ENCODE measurements at regions not wholly inside any gene's neighbourhood (a gene's known extent, or its start where the extent isn't known, plus 50 kb on each side); places are given as distances from the start of the nearest gene placed in this dataset.

DNA sequence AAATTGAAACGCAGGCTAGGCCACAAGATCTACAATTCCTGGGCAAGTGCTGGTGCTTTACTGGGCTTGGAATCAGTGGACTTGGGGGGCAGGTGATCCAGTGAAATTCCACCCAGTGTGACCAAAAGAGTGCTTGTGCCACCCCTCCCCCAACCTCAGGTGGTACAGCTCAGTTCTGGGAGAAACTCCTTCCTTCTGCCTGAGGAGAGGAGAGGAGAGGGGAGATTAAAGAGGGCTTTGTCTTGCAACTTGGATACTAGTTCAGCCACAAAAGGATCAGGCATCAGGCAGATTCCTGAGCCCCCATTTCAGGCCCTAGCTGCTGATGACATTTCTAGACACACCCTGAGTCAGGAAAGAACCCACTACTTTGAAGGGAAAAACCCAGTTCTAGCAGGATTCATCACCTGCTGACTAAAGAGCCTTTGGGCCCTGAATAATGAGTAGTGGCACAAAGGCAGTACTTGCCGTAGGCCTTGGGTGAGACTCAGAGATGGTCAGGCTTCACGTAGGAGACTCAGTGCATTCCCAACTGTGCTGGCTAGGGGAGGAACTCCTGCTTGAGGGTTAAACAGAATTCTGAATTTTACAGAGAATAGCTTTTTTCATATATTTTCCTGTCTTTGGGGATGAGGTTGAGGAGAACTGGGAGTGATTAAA, 446.7 kb downstream of the BMP2 start:
- TF ChIP-seq, protein P1, sequence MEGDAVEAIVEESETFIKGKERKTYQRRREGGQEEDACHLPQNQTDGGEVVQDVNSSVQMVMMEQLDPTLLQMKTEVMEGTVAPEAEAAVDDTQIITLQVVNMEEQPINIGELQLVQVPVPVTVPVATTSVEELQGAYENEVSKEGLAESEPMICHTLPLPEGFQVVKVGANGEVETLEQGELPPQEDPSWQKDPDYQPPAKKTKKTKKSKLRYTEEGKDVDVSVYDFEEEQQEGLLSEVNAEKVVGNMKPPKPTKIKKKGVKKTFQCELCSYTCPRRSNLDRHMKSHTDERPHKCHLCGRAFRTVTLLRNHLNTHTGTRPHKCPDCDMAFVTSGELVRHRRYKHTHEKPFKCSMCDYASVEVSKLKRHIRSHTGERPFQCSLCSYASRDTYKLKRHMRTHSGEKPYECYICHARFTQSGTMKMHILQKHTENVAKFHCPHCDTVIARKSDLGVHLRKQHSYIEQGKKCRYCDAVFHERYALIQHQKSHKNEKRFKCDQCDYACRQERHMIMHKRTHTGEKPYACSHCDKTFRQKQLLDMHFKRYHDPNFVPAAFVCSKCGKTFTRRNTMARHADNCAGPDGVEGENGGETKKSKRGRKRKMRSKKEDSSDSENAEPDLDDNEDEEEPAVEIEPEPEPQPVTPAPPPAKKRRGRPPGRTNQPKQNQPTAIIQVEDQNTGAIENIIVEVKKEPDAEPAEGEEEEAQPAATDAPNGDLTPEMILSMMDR (IDR thresholded peaks at IDR 0.05; ENCODE audit: control insufficient read depth, insufficient read depth, low read depth, low read length, missing control alignments): no peak
- DNase-seq (ENCODE audit: low read depth): no peak
- no peak overlapping the region for H3K4me3 ChIP-seq (ENCODE audit: control insufficient read depth, low read depth, low read length)

DNA sequence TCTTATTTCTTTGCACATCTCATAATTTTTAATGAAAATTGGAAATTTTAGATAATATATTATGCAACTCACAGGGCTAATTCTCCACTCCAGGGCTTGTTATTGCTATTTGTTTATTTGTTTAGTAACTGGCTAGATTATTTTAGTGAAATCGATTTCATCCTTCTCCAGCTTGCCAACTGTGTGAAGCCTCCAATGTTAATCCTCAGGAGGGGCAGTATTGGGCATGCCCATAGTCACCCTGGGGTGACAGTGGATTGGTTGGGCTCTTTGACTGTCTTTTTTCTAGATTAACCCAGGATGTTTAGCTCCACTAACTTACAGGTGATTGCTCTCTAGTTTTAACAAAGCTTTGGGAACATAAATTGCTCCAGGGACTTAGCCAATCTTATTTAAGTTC, 450.1 kb downstream of the BMP2 start:
- TF ChIP-seq, protein P1 (IDR thresholded peaks at IDR 0.05; ENCODE audit: control insufficient read depth, insufficient read depth, low read depth, low read length, missing control alignments): no peak
- H3K4me3 ChIP-seq (ENCODE audit: control insufficient read depth, low read depth, low read length): no peak overlapping the region
- no peak for DNase-seq (ENCODE audit: low read depth)

DNA sequence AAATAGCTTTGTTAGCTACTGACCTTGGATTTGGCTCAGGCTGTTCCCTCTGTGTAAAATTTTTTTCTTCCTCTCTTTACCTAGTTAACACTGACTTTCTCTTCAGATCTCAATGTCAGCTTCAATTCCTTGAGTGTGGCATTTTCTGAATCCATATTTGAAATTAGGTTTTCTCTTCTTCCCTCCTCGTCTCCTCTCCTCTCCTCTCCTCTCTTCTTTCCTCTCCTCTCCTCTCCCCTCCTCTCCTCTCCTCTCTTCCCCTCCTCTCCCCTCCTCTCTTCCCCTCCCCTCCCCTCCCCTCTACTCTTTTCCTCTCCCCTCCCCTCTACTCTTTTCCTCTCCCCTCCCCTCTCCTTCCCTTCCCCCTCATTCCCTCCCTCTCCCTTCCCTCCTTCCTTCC, 453.3 kb downstream of the BMP2 start:
- no peak for DNase-seq (ENCODE audit: low read depth)
- H3K4me3 ChIP-seq (ENCODE audit: control insufficient read depth, low read depth, low read length): no peak overlapping the region
- TF ChIP-seq, protein P1 (IDR thresholded peaks at IDR 0.05; ENCODE audit: control insufficient read depth, insufficient read depth, low read depth, low read length, missing control alignments): no peak

DNA sequence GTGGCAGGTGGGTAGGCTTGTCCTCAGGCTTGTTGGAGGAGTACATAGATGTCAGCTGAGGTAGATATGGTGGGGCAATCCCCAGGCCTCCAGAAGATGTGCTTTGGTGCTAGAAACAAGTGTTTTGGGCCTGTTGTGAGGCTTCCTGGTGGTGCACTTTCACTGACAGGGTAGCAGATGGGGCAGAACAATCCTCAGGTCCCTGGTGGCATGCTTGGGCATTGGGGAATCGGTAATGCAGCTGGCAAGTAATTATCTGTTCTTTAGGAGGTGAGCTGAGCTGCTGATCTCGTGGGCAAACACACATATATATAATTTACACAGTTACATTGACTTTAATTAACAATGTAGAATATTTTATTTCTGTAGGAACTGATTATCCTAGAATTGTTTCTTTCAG, 458.7 kb downstream of the BMP2 start:
- TF ChIP-seq, protein P1 (IDR thresholded peaks at IDR 0.05; ENCODE audit: control insufficient read depth, insufficient read depth, low read depth, low read length, missing control alignments): no peak
- no peak overlapping the region for H3K4me3 ChIP-seq (ENCODE audit: control insufficient read depth, low read depth, low read length)
- no peak for DNase-seq (ENCODE audit: low read depth)

DNA sequence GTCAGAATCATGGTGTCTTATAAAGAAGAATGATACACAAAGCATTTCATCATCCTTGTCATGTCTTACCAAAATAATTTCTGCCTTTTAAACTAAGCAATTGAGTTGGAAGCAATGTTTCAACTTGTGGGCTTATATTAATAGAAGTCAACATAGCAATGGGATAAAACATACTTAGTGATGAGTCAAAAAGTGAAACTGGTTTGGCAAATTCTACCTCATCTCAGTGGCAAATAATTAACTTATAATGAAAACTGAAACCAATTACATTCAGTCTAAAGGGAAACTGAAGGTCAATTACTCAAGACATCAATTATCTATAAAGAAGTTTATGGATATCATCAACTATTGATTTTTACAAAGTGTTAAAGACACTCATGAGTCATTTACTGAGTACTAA, 463.8 kb downstream of the BMP2 start:
- TF ChIP-seq, protein P1 (IDR thresholded peaks at IDR 0.05; ENCODE audit: control insufficient read depth, insufficient read depth, low read depth, low read length, missing control alignments): no peak
- no peak for DNase-seq (ENCODE audit: low read depth)
- H3K4me3 ChIP-seq (ENCODE audit: control insufficient read depth, low read depth, low read length): no peak overlapping the region

DNA sequence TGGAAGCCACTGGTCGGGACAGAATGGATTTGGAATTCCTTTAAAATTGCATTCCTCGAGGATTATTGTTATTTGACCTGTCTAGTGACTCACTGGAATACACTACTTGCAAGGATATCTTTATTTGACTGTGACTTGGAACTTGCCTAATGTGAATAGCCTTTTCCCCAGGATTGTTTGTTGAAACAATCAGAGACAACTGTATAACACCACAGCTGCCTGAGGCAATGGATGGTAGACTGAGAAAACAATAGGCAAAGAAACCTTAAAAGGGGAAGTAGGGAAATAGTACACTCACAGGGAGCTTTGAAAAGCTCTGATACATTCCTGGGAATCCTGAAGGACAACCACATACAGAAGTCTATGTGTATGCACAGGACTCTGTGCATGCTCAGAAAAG, 465.3 kb downstream of the BMP2 start:
- DNase-seq (ENCODE audit: low read depth): no peak
- TF ChIP-seq, protein P1 (IDR thresholded peaks at IDR 0.05; ENCODE audit: control insufficient read depth, insufficient read depth, low read depth, low read length, missing control alignments): no peak
- H3K4me3 ChIP-seq (ENCODE audit: control insufficient read depth, low read depth, low read length): no peak overlapping the region

Measured in AG09309 (cell line).